ENCODE measurements at regions not wholly inside any gene's neighbourhood (a gene's known extent, or its start where the extent isn't known, plus 50 kb on each side); places are given as distances from the start of the nearest gene placed in this dataset.
"Not testable (repeated sequence)": the region's sequence is repeated elsewhere in the genome, so short reads cannot be mapped to it uniquely, and the experiment has no call there.

GRCh38 chr4:138611017-138611416 lies 368.9 kb upstream of the SLC7A11 start:
- no peak for DNase-seq

- DNase-seq = no peak
Observed at GRCh38 chr4:138609943-138610350, 367.8 kb upstream of the SLC7A11 start.

GRCh38 chr4:138604556-138604955 lies 362.4 kb upstream of the SLC7A11 start:
- DNase-seq = no peak

GRCh38 chr4:138602664-138603063 lies 360.5 kb upstream of the SLC7A11 start:
- no peak for DNase-seq

GRCh38 chr4:138599965-138600364 lies 357.8 kb upstream of the SLC7A11 start:
- DNase-seq = no peak

GRCh38 chr4:138598226-138598625 lies 356.1 kb upstream of the SLC7A11 start:
- DNase-seq = no peak

GRCh38 chr4:138596896-138597295 lies 354.7 kb upstream of the SLC7A11 start:
- no peak for DNase-seq

- no peak for DNase-seq
Observed at GRCh38 chr4:138595731-138596460, 353.7 kb upstream of the SLC7A11 start.

- DNase-seq = no peak
Observed at GRCh38 chr4:138595171-138595570, 353.0 kb upstream of the SLC7A11 start.

- DNase-seq = no peak
Observed at GRCh38 chr4:138592796-138593195, 350.6 kb upstream of the SLC7A11 start.

- DNase-seq = no peak
Observed at GRCh38 chr4:138591808-138592207, 349.7 kb upstream of the SLC7A11 start.

- no peak for DNase-seq
Observed at GRCh38 chr4:138588501-138588900, 346.4 kb upstream of the SLC7A11 start.

GRCh38 chr4:138579146-138579545 lies 337.0 kb upstream of the SLC7A11 start:
- DNase-seq = no peak

- DNase-seq = not testable (repeated sequence)
Observed at GRCh38 chr4:138577826-138578225, 335.7 kb upstream of the SLC7A11 start.

- no peak for DNase-seq
Observed at GRCh38 chr4:138577145-138577544, 335.0 kb upstream of the SLC7A11 start.

- no peak for DNase-seq
Observed at GRCh38 chr4:138576684-138577083, 334.5 kb upstream of the SLC7A11 start.

- no peak for DNase-seq
Observed at GRCh38 chr4:138573246-138573645, 331.1 kb upstream of the SLC7A11 start.

GRCh38 chr4:138572007-138572406 lies 329.9 kb upstream of the SLC7A11 start:
- DNase-seq = no peak

- DNase-seq = no peak
Observed at GRCh38 chr4:138567696-138568095, 325.5 kb upstream of the SLC7A11 start.

- DNase-seq = no peak
Observed at GRCh38 chr4:138565576-138565975, 323.4 kb upstream of the SLC7A11 start.

- DNase-seq = no peak
Observed at GRCh38 chr4:138562544-138562991, 320.4 kb upstream of the SLC7A11 start.

GRCh38 chr4:138561906-138562305 lies 319.8 kb upstream of the SLC7A11 start:
- DNase-seq = no peak

- no peak for DNase-seq
Observed at GRCh38 chr4:138561276-138561880, 319.2 kb upstream of the SLC7A11 start.

- DNase-seq = no peak
Observed at GRCh38 chr4:138560448-138560847, 318.3 kb upstream of the SLC7A11 start.

GRCh38 chr4:138558886-138559285 lies 316.7 kb upstream of the SLC7A11 start:
- no peak for DNase-seq
